Gastrocnemius medialis (tissue), 4 donors: ENCODE measurements at regions not wholly inside any gene's neighbourhood (a gene's known extent, or its start where the extent isn't known, plus 50 kb on each side); places are given as distances from the start of the nearest gene placed in this dataset.

ENCODE experiments used
- CTCF ChIP-seq, 5 experiments: fragments of 450-650 bp in 3 of 5; fragments of 200-600 bp in 2 of 5; sonication (generic) in 2 of 5; IDR thresholded peaks in 4 of 5; conservative IDR thresholded peaks in 1 of 5; 1 replicate in 4 of 5; 2 replicates in 1 of 5; pipeline ENCODE4 v1.5.1; 2016 to 2019; ENCODE audit warnings: antibody characterized with exemption in 5 of 5, mild to moderate bottlenecking in 3 of 5, moderate library complexity in 3 of 5
- POLR2A ChIP-seq, 2 donors: fragments of 450-650 bp; IDR thresholded peaks; one replicate each; pipeline ENCODE4 v1.6.1; 2017; ENCODE audit warnings: antibody characterized with exemption in 2 of 2, mild to moderate bottlenecking in 2 of 2, moderate library complexity in 2 of 2

DNA sequence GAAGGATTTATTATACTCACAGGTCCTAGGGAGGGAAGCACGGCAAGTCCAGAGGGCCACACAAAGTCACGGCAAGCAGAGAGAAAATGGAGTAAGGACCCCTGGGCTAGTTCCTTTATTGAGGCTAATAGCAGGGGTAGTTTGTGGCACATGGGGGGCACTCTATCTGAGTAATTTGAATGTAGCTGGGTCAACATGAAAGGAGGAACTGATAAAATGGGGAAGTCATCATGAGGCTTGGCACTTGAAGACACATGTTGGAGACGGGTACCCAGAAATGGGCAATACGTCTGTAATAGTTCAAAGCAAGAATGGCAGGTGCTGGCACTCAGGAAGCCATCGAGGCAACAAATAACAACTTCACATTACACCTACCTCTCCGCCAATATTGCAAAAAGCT is 1136.4 kb downstream of the MRPL39 start:
- TF ChIP-seq CTCF (IDR thresholded peaks at IDR 0.05 in 4 of 5, conservative IDR thresholded peaks at IDR 0.05 in 1 of 5) = no peak
- no peak for TF ChIP-seq POLR2A (IDR thresholded peaks at IDR 0.05)
